Activated CD8-positive, alpha-beta T cell treated with anti-CD3 and anti-CD28 coated beads for 36 hours (primary cell): ENCODE measurements at regions not wholly inside any gene's neighbourhood (a gene's known extent, or its start where the extent isn't known, plus 50 kb on each side); places are given as distances from the start of the nearest gene placed in this dataset.
"Not testable (repeated sequence)": the region's sequence is repeated elsewhere in the genome, so short reads cannot be mapped to it uniquely, and the experiment has no call there.

Experiments used
- ATAC-seq: fragments of 200-7000 bp; cut with Tn5 transposase; one replicate; pipeline ENCODE4 v1.10.0; 2021; ENCODE audit warnings: mild to moderate bottlenecking, moderate library complexity
- CTCF ChIA-PET: fragments of 350-600 bp; sonication (Branson Sonifier 250); formaldehyde crosslinking; loops from one replicate; lab custom pipeline; 2021; ENCODE audit warnings: antibody characterized with exemption; lab: Charles Lee
- POLR2A ChIA-PET: fragments of 350-600 bp; sonication (Branson Sonifier 250); formaldehyde crosslinking; loops from one replicate; lab custom pipeline; 2021; ENCODE audit warnings: antibody characterized with exemption; lab: Charles Lee
- DNase-seq: peaks from one replicate; pipeline ENCODE4 v3.0.0-alpha.2; 2020
- H3K27ac Mint-ChIP-seq: one replicate; pipeline ENCODE4 v1.8.0; 2021; ENCODE audit warnings: mild to moderate bottlenecking, mixed read lengths
- H3K27me3 Mint-ChIP-seq: one replicate; pipeline ENCODE4 v1.8.0; 2021; ENCODE audit warnings: mixed read lengths
- H3K36me3 Mint-ChIP-seq: one replicate; pipeline ENCODE4 v1.8.0; 2021; ENCODE audit warnings: low read depth, mixed read lengths
- H3K4me1 Mint-ChIP-seq: one replicate; pipeline ENCODE4 v1.8.0; 2021; ENCODE audit warnings: low read depth, mixed read lengths
- H3K4me3 Mint-ChIP-seq: one replicate; pipeline ENCODE4 v1.8.0; 2021; ENCODE audit warnings: mild to moderate bottlenecking, moderate library complexity, mixed read lengths
- H3K9me3 Mint-ChIP-seq: one replicate; pipeline ENCODE4 v1.8.0; 2021; ENCODE audit warnings: mixed read lengths
- CTCF ChIP-seq: fragments of 200-600 bp; IDR thresholded peaks from one replicate; pipeline ENCODE4 v1.8.0; 2022; ENCODE audit warnings: antibody characterized with exemption, mild to moderate bottlenecking
- intact Hi-C: fragments of 100-400 bp; cut with micrococcal nuclease; formaldehyde crosslinking; loops from one replicate; pipeline ENCODE4 v1.10.0; 2022

GRCh38 chr6:140494321-140495108, 1120.1 kb upstream of the CITED2 start:
- H3K27me3 Mint-ChIP-seq = peaks cover 4% of the 10 kb centered on the region
- H3K4me1 Mint-ChIP-seq = no peaks in the 10 kb centered on the region
- H3K4me3 Mint-ChIP-seq = no peak overlapping the region
- CTCF ChIA-PET = no interaction called here
- intact Hi-C loops = no loop called here
- no peak for DNase-seq
- ATAC-seq = no peak
- POLR2A ChIA-PET = no interaction called here
- no peaks in the 10 kb centered on the region for H3K36me3 Mint-ChIP-seq
- no peak for TF ChIP-seq CTCF
- H3K27ac Mint-ChIP-seq = no peak overlapping the region
- H3K9me3 Mint-ChIP-seq = no peaks in the 10 kb centered on the region

DNA sequence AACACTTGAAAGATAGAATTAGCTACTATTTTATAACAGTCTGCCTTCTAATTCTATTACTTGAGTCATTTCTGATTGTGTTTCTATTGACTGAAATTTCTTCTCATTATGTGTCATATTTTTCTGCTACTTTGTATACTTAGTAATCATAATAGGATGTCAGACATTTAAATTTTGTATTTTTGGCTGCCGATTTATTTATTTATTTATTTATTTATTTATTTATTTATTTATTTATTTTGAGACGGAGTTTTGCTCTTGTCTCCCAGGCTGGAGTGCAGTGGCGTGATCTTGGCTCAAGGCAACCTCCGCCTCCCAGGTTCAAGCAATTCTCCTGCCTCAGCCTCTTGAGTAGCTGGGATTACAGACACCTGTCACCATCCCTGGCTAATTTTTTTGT, 1119.0 kb upstream of the CITED2 start:
- H3K4me3 Mint-ChIP-seq, POLR2A ChIA-PET, intact Hi-C loops, ATAC-seq, H3K36me3 Mint-ChIP-seq, H3K4me1 Mint-ChIP-seq, DNase-seq, H3K9me3 Mint-ChIP-seq, H3K27me3 Mint-ChIP-seq, H3K27ac Mint-ChIP-seq, CTCF ChIA-PET: not testable (repeated sequence)

DNA sequence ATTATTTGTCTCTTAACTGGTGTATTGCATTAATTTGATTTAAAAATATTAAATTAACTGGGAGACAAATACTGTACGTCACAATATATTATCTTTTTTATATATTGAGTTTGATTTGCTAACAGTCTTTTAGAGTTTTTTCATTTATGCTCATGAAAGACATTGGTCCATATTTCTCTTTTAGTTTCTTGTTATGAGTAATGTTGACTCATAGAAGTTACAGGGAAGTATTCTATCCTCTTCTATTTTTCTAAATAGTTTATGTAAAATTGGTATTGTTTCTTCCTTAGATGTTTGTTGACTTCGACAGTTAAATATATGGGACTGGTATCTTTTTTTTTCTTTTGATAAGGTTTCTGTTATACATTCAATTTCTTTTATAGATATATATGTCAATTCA, 1115.6 kb upstream of the CITED2 start:
- CTCF ChIA-PET = interaction anchor here (0.7 kb wide), 1 partner anchor 315 kb away, joined by 3 read pairs; no protein-coding TSS in a partner anchor
- TF ChIP-seq CTCF = no peak
- H3K27me3 Mint-ChIP-seq = peaks cover 4% of the 10 kb centered on the region
- ATAC-seq (no peak), DNase-seq (no peak)
- no peaks in the 10 kb centered on the region for H3K36me3 Mint-ChIP-seq
- intact Hi-C loops = no loop called here
- H3K4me3 Mint-ChIP-seq = no peak overlapping the region
- peaks cover 3% of the 10 kb centered on the region for H3K9me3 Mint-ChIP-seq
- H3K4me1 Mint-ChIP-seq = no peaks in the 10 kb centered on the region
- no peak overlapping the region for H3K27ac Mint-ChIP-seq
- POLR2A ChIA-PET = no interaction called here

DNA sequence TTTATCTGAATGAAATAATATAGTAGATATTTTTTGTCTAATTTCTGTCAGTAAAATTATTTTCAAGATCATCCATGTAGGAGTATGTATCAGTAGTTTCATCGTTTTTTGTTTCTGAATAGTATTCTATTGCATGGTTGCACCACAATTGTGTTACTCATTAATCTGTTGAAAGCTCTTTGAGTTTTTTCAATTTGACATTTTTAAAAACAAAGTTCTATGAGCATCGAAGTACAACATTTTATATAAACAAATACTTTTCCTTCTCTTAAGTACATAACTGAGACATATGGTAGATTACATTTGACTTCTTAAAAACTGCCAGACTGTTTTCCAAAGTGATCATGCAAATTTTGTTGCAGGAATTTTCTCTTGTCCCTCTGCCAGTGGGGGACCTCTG, 1113.1 kb upstream of the CITED2 start:
- Mint-ChIP-seq H3K4me3 (no peak overlapping the region), H3K9me3 (peaks cover 3% of the 10 kb centered on the region), H3K36me3 (no peaks in the 10 kb centered on the region), H3K27ac (no peak overlapping the region), H3K27me3 (no peaks in the 10 kb centered on the region), H3K4me1 (no peaks in the 10 kb centered on the region)
- intact Hi-C loops = no loop called here
- CTCF ChIA-PET = no interaction called here
- ATAC-seq = no peak
- no peak for DNase-seq
- POLR2A ChIA-PET = no interaction called here
- no peak for TF ChIP-seq CTCF

- Mint-ChIP-seq H3K27me3 (no peaks in the 10 kb centered on the region), H3K4me3 (no peak overlapping the region)
These were observed 1112.3 kb upstream of the CITED2 start for GRCh38 chr6:140486450-140487361.

More at GRCh38 chr6:140486450-140487361, 1112.3 kb upstream of the CITED2 start:
- H3K36me3 Mint-ChIP-seq = no peaks in the 10 kb centered on the region
- H3K4me1 Mint-ChIP-seq = no peaks in the 10 kb centered on the region
- DNase-seq (no peak), ATAC-seq (no peak)
- no peak for TF ChIP-seq CTCF
- intact Hi-C loops = no loop called here
- peaks cover 3% of the 10 kb centered on the region for H3K9me3 Mint-ChIP-seq
- POLR2A ChIA-PET = no interaction called here
- H3K27ac Mint-ChIP-seq = no peak overlapping the region
- CTCF ChIA-PET = no interaction called here
